OCI-LY7 (cell line): ENCODE measurements at regions not wholly inside any gene's neighbourhood (a gene's known extent, or its start where the extent isn't known, plus 50 kb on each side); places are given as distances from the start of the nearest gene placed in this dataset.

Source experiments
- CTCF ChIP-seq: fragments of 200-600 bp; sonication (generic); conservative IDR thresholded peaks from 2 replicates; pipeline ENCODE4 v1.5.1; 2014; ENCODE audit warnings: mild to moderate bottlenecking, antibody characterized with exemption, low read length, moderate library complexity, mixed read lengths
- EZH2phosphoT487 ChIP-seq: fragments of 200-600 bp; sonication (generic); IDR thresholded peaks from 2 replicates; pipeline ENCODE4 v1.6.1; 2018; ENCODE audit warnings: low read depth, borderline replicate concordance, mild to moderate bottlenecking, mixed run types, antibody characterized with exemption, low read length, moderate library complexity, mixed read lengths

GRCh38 chr14:29354486-29354885 lies 573.2 kb downstream of the PRKD1 start:
- TF ChIP-seq EZH2phosphoT487 (no peak), CTCF (no peak)
